HG02938 (cell line): ENCODE measurements at regions not wholly inside any gene's neighbourhood (a gene's known extent, or its start where the extent isn't known, plus 50 kb on each side); places are given as distances from the start of the nearest gene placed in this dataset.
"Not testable (repeated sequence)": the region's sequence is repeated elsewhere in the genome, so short reads cannot be mapped to it uniquely, and the experiment has no call there.

Experiments
- ATAC-seq: cut with Tn5 transposase; IDR thresholded peaks from one replicate; pipeline ENCODE4 v1.9.1; 2021; ENCODE audit warnings: mild to moderate bottlenecking, moderate library complexity; ENCODE audit not compliant: unreplicated experiment

- ATAC-seq: no peak
Measured at GRCh38 chr11:23903044-23903704, 593.7 kb upstream of the LUZP2 start.

DNA sequence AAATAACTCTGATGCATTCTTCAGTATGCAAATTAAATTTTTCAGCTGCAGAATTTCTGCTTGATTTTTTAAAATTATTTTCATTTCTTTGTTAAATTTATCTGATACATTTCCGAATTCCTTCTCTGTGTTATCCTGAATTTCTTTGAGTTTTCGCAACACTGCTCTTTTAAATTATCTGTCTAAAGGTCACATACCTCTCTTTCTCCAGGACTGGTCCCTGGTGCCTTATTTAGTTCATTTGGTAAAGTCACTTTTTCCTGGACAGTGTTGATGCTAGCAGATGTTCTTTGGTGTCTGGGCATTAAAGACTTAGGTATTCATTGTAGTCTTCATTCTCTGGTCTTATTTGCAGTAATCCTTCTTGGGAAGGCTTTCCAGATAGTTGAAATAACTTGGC lies 577.4 kb upstream of the LUZP2 start:
- no peak for ATAC-seq

- no peak for ATAC-seq
Measured at GRCh38 chr11:23923357-23923756, 573.5 kb upstream of the LUZP2 start.

DNA sequence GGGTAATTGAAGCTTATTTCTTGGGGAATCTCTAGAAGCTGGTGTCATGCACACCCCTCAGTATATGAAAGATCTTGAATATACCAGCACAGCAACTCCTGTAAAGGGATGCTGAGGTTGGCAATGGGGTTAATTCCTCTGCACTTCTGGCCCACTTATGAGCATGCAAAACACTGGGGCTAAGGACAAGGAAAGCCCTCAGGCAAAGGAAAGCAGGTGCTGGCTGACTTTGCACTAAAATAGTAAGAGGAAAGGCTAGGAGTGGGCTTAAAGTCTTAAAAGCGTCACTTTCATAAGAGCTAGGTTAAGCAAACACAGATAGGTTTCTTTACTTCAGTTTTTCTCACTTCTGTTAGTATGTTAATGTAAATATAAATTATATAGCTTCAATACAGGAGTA lies 572.6 kb upstream of the LUZP2 start:
- ATAC-seq: no peak

DNA sequence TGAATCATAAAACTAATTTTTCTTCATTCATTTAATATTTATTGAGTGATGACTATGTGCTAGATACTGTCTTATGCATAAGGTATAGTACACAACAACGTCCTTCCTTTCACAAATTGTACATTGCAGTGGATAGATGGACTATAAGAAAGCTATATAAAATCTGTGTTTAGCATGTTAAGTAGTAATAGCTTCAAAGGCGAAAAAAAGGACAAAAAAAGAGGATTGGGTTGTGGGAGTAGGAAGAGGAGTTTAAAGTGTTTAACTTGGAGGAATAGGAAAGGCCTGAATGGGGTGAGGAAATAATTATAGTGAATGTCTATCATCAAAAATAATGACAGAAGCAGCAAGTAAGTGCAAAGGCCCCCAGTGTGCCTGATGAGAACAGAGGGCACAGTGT lies 565.4 kb upstream of the LUZP2 start:
- no peak for ATAC-seq

DNA sequence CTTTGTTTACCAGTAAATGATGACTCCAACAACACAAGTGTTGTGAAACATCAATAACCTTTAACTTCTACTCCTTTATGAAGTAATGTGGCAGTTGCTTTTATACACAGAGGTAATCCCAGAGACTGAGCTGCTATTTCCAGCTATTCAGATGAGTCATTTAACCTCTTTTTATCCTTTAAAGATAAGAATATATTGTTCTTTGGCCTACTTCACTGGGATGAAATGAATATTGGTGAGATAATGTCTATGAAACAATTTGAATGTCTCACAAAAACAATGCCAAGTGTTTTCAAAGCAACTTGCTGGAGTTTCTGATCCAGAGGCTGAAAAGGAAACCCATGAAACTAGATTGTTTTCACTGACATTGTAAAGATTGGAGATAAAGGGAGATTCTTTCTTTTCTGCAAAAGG lies 564.4 kb upstream of the LUZP2 start:
- no peak for ATAC-seq

- ATAC-seq: no peak
Measured at GRCh38 chr11:23933721-23934120, 563.1 kb upstream of the LUZP2 start.

GRCh38 chr11:23934671-23935270 lies 562.1 kb upstream of the LUZP2 start:
- not testable (repeated sequence) for ATAC-seq

DNA sequence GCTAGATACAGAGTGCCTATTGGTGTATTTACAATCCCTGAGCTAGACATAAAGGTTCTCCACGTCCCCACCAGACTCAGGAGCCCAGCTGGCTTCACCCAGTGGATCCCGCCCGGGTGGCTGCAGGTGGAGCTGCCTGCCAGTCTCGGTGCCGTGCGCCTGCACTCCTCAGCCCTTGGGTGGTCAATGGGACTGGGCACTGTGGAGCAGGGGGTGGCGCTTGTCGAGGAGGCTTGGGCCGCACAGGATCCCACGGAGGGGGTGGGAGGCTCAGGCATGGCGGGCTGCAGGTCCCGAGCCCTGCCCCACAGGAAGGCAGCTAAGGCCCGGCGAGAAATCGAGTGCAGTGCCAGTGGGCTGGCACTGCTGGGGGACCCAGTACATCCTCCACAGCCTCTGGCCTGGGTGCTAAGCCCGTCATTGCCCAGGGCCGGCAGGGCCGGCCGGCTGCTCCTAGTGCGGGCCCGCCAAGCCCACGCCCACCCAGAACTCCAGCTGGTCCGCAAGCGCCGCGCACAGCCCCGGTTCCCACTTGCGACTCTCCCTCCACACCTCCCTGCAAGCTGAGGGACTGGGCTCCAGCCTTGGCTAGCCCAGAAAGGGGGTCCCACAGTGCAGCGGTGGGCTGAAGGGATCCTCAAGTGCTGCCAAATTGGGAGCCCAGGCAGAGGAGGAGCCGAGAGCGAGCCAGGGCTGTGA lies 554.6 kb upstream of the LUZP2 start:
- not testable (repeated sequence) for ATAC-seq

- no peak for ATAC-seq
Measured at GRCh38 chr11:23944923-23945322, 551.9 kb upstream of the LUZP2 start.

GRCh38 chr11:23947883-23948282 lies 549.0 kb upstream of the LUZP2 start:
- no peak for ATAC-seq

GRCh38 chr11:23948851-23949250 lies 548.0 kb upstream of the LUZP2 start:
- no peak for ATAC-seq

GRCh38 chr11:23953951-23954710 lies 542.7 kb upstream of the LUZP2 start:
- ATAC-seq: no peak

DNA sequence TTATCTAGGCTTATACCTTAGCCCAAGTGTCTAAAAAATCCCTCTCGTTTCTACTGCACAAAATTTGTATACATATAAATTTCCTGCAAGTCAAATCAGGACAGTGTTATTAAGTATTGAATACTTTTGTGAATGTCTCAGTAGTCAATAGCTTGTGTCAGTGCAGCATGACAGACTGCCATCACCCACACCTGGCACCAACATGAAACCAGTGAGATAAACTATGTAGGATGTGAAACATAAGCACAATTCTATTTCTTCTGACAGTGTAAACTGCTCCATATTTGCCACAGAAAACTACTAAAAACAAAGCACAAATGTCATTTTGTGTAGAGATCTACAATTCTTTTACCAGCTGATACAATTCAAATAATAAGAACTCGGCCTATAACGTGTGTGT lies 542.1 kb upstream of the LUZP2 start:
- no peak for ATAC-seq

- ATAC-seq: no peak
Measured at GRCh38 chr11:23956586-23956985, 540.3 kb upstream of the LUZP2 start.

- no peak for ATAC-seq
Measured at GRCh38 chr11:23957314-23957713, 539.5 kb upstream of the LUZP2 start.

DNA sequence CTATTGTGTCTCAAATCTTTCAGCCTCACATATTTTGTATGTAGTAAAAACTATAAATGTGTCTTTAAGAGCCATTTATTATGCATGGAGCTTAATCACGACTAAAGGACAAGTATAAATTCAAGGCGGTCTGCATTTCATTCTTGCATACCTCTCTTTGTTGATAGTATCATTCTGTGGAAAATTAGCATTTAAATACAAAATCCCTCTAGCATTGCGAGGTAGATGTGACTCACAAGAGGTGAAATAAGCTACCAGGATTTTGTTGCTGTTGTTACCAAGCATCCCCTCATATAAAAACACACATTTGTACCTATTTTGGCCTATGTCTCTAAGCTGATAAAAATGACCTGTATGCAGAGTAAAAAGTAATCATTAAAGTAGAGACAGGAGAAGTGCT lies 537.4 kb upstream of the LUZP2 start:
- no peak for ATAC-seq

DNA sequence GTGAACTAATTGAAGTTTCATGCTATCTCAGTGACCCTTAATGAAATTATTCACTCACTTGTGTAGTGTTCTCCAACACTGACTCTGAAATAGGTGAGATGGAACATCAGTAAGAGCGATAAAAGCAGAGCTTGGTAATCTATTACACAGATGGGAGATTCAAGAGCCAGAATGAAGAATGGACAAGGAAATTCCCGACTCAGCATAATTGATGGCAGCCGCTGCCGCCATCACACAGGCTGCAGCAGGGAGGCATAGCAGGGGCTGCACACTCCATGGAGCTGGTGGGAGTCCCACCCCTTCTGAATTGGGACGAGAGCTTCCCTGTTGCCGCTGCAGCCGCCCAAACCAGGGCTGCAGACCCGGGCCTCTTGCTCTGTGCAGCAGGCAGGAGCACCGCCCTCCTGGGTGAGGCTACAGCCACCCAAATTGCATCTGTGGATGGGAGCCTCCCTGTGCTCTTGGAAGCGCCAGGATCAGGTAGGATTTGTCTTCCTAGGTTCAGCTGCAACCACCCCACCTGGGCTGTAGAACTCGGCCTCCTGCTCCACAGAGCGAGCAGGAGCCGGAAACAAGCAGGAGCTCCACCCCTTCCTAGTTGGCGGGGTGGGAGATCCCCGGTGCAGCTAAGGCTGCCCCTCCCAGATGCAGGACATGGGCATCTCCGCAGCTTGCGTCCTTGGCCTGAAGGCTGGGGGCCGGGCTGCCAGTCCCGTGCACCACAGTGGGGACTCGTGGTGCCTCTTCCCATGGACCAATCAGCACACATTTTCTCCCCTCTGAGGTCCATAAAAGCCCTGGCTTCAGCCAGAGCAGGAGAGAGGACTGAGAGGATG lies 535.1 kb upstream of the LUZP2 start:
- no peak for ATAC-seq

- no peak for ATAC-seq
Measured at GRCh38 chr11:23973244-23973643, 523.6 kb upstream of the LUZP2 start.

GRCh38 chr11:23974051-23974450 lies 522.8 kb upstream of the LUZP2 start:
- no peak for ATAC-seq

DNA sequence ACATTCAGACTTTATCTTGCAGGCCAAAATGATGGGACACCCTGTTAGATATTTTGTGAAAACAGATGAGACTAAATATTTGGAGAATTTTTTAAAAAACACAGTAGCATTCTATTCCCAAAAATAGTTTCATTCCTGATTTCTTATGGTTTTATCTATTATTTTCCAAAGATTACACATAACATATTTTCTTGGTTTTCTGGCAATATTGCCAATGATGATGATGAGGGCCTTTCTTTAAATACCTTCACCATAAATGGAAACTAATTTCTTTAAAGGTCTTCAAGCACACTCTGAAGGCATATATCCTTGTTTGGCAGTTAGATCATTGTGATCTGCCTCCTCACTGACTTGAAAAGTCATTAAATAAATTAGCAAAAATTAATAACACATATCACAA lies 522.3 kb upstream of the LUZP2 start:
- no peak for ATAC-seq
